ENCODE measurements at regions not wholly inside any gene's neighbourhood (a gene's known extent, or its start where the extent isn't known, plus 50 kb on each side); places are given as distances from the start of the nearest gene placed in this dataset.

- no peaks in the 10 kb centered on the region for H3K27me3 ChIP-seq (replicated peaks; ENCODE audit: insufficient read depth, low read depth, low read length, poor library complexity)
- H3K27ac ChIP-seq (ENCODE audit: low read depth, low read length, poor library complexity, severe bottlenecking) = no peak overlapping the region
- no peak overlapping the region for H3K4me3 ChIP-seq (ENCODE audit: low read depth, low read length, poor library complexity, severe bottlenecking)
- intact Hi-C loops (cut with micrococcal nuclease; ENCODE audit: unreplicated experiment) = no loop called here
- H3K9me3 ChIP-seq (ENCODE audit: low read depth, low read length, poor library complexity, severe bottlenecking) = no peaks in the 10 kb centered on the region
- H3K36me3 ChIP-seq (ENCODE audit: insufficient read depth, low read length, poor library complexity, severe bottlenecking) = no peaks in the 10 kb centered on the region
- TF ChIP-seq EZH2 (IDR thresholded peaks at IDR 0.05; ENCODE audit: borderline replicate concordance, low read depth, low read length, poor library complexity, severe bottlenecking) (no peak), CTCF (conservative IDR thresholded peaks at IDR 0.05; ENCODE audit: low read depth, low read length) (no peak)
- ChIA-PET POLR2A (ENCODE audit: low non-redundant PET) (no interaction called here), CTCF (no interaction called here)
- no peak for DNase-seq (ENCODE audit: low spot score)
- H3K4me1 ChIP-seq (ENCODE audit: insufficient read depth, low read length, poor library complexity, severe bottlenecking) = no peaks in the 10 kb centered on the region
- BruUV-seq (replicated peaks) = no TSS peak
Measured at GRCh38 chr9:82726424-82727276, 336.3 kb downstream of the RASEF start.

- DNase-seq (ENCODE audit: low spot score) = no peak
- no TSS peak for BruUV-seq (replicated peaks)
- H3K9me3 ChIP-seq (ENCODE audit: low read depth, low read length, poor library complexity, severe bottlenecking) = no peaks in the 10 kb centered on the region
- H3K4me1 ChIP-seq (ENCODE audit: insufficient read depth, low read length, poor library complexity, severe bottlenecking) = no peaks in the 10 kb centered on the region
- intact Hi-C loops (cut with micrococcal nuclease; ENCODE audit: unreplicated experiment) = no loop called here
- H3K27ac ChIP-seq (ENCODE audit: low read depth, low read length, poor library complexity, severe bottlenecking) = no peak overlapping the region
- no peak overlapping the region for H3K4me3 ChIP-seq (ENCODE audit: low read depth, low read length, poor library complexity, severe bottlenecking)
- no peak for TF ChIP-seq CTCF (conservative IDR thresholded peaks at IDR 0.05; ENCODE audit: low read depth, low read length)
- no peak for TF ChIP-seq EZH2 (IDR thresholded peaks at IDR 0.05; ENCODE audit: borderline replicate concordance, low read depth, low read length, poor library complexity, severe bottlenecking)
- no peaks in the 10 kb centered on the region for H3K36me3 ChIP-seq (ENCODE audit: insufficient read depth, low read length, poor library complexity, severe bottlenecking)
- H3K27me3 ChIP-seq (replicated peaks; ENCODE audit: insufficient read depth, low read depth, low read length, poor library complexity) = no peaks in the 10 kb centered on the region
- CTCF ChIA-PET = no interaction called here
- POLR2A ChIA-PET (ENCODE audit: low non-redundant PET) = no interaction called here
Measured at GRCh38 chr9:82729141-82729540, 333.8 kb downstream of the RASEF start.

DNA sequence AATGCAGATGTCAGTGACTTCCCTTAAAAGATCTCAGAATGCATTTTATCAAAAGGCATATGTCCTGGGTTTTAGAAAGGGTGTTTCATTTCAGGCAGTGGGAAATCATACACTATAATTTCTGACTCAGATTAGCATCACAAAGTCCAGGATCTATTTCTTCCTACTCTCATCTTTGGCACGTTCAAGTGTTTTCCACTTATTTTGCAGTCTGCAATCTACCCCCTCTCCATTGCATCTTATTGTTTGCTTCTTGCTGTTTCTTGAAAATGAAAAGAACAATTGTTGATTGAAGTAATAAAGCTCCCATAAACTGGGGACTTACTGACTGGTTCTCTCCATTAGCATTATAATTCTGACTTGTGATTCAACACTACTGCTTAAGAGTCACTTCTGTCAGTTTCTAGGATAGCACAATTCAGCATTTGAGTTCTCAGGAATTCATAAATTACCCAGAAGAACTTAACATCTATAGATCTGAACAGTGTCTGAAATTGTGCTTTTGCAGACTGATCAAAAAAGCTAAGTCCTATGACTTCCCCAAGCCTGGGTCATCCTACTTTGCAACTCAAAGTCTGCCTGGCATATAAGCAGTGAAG, 332.9 kb downstream of the RASEF start:
- no peaks in the 10 kb centered on the region for H3K4me1 ChIP-seq (ENCODE audit: insufficient read depth, low read length, poor library complexity, severe bottlenecking)
- H3K27ac ChIP-seq (ENCODE audit: low read depth, low read length, poor library complexity, severe bottlenecking) = no peak overlapping the region
- no peaks in the 10 kb centered on the region for H3K9me3 ChIP-seq (ENCODE audit: low read depth, low read length, poor library complexity, severe bottlenecking)
- CTCF ChIA-PET = no interaction called here
- POLR2A ChIA-PET (ENCODE audit: low non-redundant PET) = no interaction called here
- no peak overlapping the region for H3K4me3 ChIP-seq (ENCODE audit: low read depth, low read length, poor library complexity, severe bottlenecking)
- TF ChIP-seq EZH2 (IDR thresholded peaks at IDR 0.05; ENCODE audit: borderline replicate concordance, low read depth, low read length, poor library complexity, severe bottlenecking) = no peak
- no peak for TF ChIP-seq CTCF (conservative IDR thresholded peaks at IDR 0.05; ENCODE audit: low read depth, low read length)
- no peak for DNase-seq (ENCODE audit: low spot score)
- H3K36me3 ChIP-seq (ENCODE audit: insufficient read depth, low read length, poor library complexity, severe bottlenecking) = no peaks in the 10 kb centered on the region
- BruUV-seq (replicated peaks) = no TSS peak
- intact Hi-C loops (cut with micrococcal nuclease; ENCODE audit: unreplicated experiment) = no loop called here
- H3K27me3 ChIP-seq (replicated peaks; ENCODE audit: insufficient read depth, low read depth, low read length, poor library complexity) = no peaks in the 10 kb centered on the region

Data from A673 (cell line).